Prostate gland (tissue), 2 donors: ENCODE measurements at regions not wholly inside any gene's neighbourhood (a gene's known extent, or its start where the extent isn't known, plus 50 kb on each side); places are given as distances from the start of the nearest gene placed in this dataset.

Experiments
- CTCF ChIP-seq, 4 experiments: fragments of 200-600 bp in 2 of 4; fragments of 450-650 bp in 2 of 4; sonication (generic) in 2 of 4; IDR thresholded peaks; 1 replicate in 3 of 4; 2 replicates in 1 of 4; pipeline ENCODE4 v1.5.1; 2016 to 2019; ENCODE audit warnings: antibody characterized with exemption in 4 of 4, mild to moderate bottlenecking in 2 of 4, moderate library complexity in 2 of 4
- POLR2A ChIP-seq: fragments of 450-650 bp; IDR thresholded peaks from one replicate; pipeline ENCODE4 v1.6.1; 2016; ENCODE audit warnings: antibody characterized with exemption, mild to moderate bottlenecking
- POLR2AphosphoS5 ChIP-seq: sonication (generic); formaldehyde crosslinking; IDR thresholded peaks from one replicate; pipeline ENCODE4 v1.6.1; 2017; ENCODE audit warnings: antibody characterized with exemption

- TF ChIP-seq CTCF (IDR thresholded peaks at IDR 0.05) (no peak), POLR2A (no peak), POLR2AphosphoS5 (no peak)
Observed at GRCh38 chr18:75865639-75866038, 438.1 kb upstream of the SMIM21 start.
